Thyroid gland (tissue), 4 donors: ENCODE measurements at regions not wholly inside any gene's neighbourhood (a gene's known extent, or its start where the extent isn't known, plus 50 kb on each side); places are given as distances from the start of the nearest gene placed in this dataset.

ENCODE experiments used
- POLR2A ChIP-seq, 2 donors: fragments of 450-650 bp; IDR thresholded peaks; one replicate each; pipeline ENCODE4 v1.6.1; 2017; ENCODE audit warnings: antibody characterized with exemption in 2 of 2, mild to moderate bottlenecking in 2 of 2, moderate library complexity in 1 of 2
- TF ChIP-seq, protein P1 (sequence below), 6 experiments: fragments of 200-600 bp in 3 of 6; fragments of 450-650 bp in 3 of 6; sonication (generic) in 3 of 6; IDR thresholded peaks; one replicate each; pipeline ENCODE4 v1.5.1; 2016 to 2019; ENCODE audit warnings: antibody characterized with exemption in 6 of 6, mild to moderate bottlenecking in 2 of 6, inconsistent platforms in 1 of 6, moderate library complexity in 1 of 6

DNA sequence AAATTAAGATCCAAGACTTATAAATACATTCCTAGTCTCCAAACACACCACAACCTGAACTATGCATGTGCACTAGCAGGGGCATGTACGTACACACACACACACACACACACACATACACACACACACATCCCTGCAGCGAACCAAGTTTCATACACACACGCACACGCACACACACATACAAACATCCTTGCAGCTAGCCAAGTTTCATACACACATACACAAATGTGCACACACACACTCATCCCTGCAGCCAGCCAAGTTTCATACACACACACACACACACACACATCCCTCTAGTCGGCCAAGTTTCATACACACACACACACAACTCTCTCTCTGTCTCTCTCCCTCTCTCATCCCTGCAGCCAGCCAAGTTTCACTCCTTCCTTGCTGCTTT is 82.7 kb upstream of the WIPF3 start:
- TF ChIP-seq, protein P1, sequence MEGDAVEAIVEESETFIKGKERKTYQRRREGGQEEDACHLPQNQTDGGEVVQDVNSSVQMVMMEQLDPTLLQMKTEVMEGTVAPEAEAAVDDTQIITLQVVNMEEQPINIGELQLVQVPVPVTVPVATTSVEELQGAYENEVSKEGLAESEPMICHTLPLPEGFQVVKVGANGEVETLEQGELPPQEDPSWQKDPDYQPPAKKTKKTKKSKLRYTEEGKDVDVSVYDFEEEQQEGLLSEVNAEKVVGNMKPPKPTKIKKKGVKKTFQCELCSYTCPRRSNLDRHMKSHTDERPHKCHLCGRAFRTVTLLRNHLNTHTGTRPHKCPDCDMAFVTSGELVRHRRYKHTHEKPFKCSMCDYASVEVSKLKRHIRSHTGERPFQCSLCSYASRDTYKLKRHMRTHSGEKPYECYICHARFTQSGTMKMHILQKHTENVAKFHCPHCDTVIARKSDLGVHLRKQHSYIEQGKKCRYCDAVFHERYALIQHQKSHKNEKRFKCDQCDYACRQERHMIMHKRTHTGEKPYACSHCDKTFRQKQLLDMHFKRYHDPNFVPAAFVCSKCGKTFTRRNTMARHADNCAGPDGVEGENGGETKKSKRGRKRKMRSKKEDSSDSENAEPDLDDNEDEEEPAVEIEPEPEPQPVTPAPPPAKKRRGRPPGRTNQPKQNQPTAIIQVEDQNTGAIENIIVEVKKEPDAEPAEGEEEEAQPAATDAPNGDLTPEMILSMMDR (IDR thresholded peaks at IDR 0.05) = no peak
- no peak for TF ChIP-seq POLR2A (IDR thresholded peaks at IDR 0.05)
